Suprapubic skin (tissue), 4 donors: ENCODE measurements at regions not wholly inside any gene's neighbourhood (a gene's known extent, or its start where the extent isn't known, plus 50 kb on each side); places are given as distances from the start of the nearest gene placed in this dataset.

Experiments used
- DNase-seq, 2 donors: peaks; one replicate each; pipeline ENCODE4 v3.0.0-alpha.2; 2019; ENCODE audit warnings: low spot score in 2 of 2
- H3K27ac ChIP-seq: fragments of 200-600 bp; sonication (generic); one replicate; pipeline ENCODE4 v1.5.1; 2019
- H3K27me3 ChIP-seq: fragments of 200-600 bp; sonication (generic); one replicate; pipeline ENCODE4 v1.5.1; 2019
- H3K36me3 ChIP-seq: fragments of 200-600 bp; sonication (generic); one replicate; pipeline ENCODE4 v1.5.1; 2019
- H3K4me1 ChIP-seq: fragments of 200-600 bp; sonication (generic); one replicate; pipeline ENCODE4 v1.5.1; 2019
- H3K4me3 ChIP-seq: fragments of 200-600 bp; sonication (generic); one replicate; pipeline ENCODE4 v1.5.1; 2019; ENCODE audit warnings: mild to moderate bottlenecking
- H3K9me3 ChIP-seq: fragments of 200-600 bp; sonication (generic); one replicate; pipeline ENCODE4 v1.5.1; 2019
- EP300 ChIP-seq: sonication (generic); formaldehyde crosslinking; IDR thresholded peaks from one replicate; pipeline ENCODE4 v1.6.1; 2017; ENCODE audit warnings: antibody characterized with exemption
- POLR2A ChIP-seq, 2 donors: fragments of 450-650 bp; IDR thresholded peaks; one replicate each; pipeline ENCODE4 v1.6.1; 2017; ENCODE audit warnings: antibody characterized with exemption in 2 of 2, mild to moderate bottlenecking in 2 of 2, moderate library complexity in 2 of 2
- POLR2AphosphoS5 ChIP-seq, 3 donors: sonication (generic); formaldehyde crosslinking; IDR thresholded peaks; one replicate each; pipeline ENCODE4 v1.6.1; 2017; ENCODE audit warnings: antibody characterized with exemption in 3 of 3
- WGBS: methylation state at CpG from one replicate; pipeline ENCODE4 v1.1.5; 2018; 5-methylcytosine and 5-hydroxymethylcytosine counted together
- TF ChIP-seq, protein P1 (sequence below), 2 donors: fragments of 200-600 bp in 1 of 2; fragments of 450-650 bp in 1 of 2; sonication (generic) in 1 of 2; IDR thresholded peaks; one replicate each; pipeline ENCODE4 v1.5.1; 2016 to 2019; ENCODE audit warnings: antibody characterized with exemption in 2 of 2, mild to moderate bottlenecking in 1 of 2, moderate library complexity in 1 of 2

DNA sequence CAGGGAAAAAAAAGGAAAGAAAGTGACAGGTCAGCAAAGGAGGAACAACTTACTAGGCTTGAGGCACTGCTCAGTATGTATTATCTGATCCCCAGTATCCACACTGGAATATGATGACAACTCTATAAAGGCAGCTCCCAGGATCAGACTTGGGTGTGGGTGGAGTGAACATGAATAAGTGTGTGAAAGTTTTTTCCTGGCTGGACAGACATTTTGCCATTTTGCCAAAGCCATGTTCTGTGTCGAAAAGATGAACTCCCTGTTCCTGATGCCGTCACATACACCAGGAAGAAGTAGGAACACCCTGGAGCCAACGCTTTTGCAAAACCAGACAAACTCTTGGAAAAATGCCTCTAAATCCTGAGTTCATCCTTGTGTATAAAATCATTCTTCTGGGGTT is 143.2 kb upstream of the MEOX2 start:
- no peaks in the 10 kb centered on the region for H3K9me3 ChIP-seq
- 58% methylated on average over 3 of the region's 3 CpGs for WGBS
- H3K27ac ChIP-seq, result no peak overlapping the region
- H3K27me3 ChIP-seq, result no peaks in the 10 kb centered on the region
- no peaks in the 10 kb centered on the region for H3K36me3 ChIP-seq
- H3K4me1 ChIP-seq, result peaks cover 4% of the 10 kb centered on the region
- DNase-seq, result peak in 1 of 2 donors; percentile 72
- no peak overlapping the region for H3K4me3 ChIP-seq
- TF ChIP-seq EP300 (no peak), POLR2A (IDR thresholded peaks at IDR 0.05) (no peak), POLR2AphosphoS5 (IDR thresholded peaks at IDR 0.05) (no peak)
- TF ChIP-seq, protein P1, sequence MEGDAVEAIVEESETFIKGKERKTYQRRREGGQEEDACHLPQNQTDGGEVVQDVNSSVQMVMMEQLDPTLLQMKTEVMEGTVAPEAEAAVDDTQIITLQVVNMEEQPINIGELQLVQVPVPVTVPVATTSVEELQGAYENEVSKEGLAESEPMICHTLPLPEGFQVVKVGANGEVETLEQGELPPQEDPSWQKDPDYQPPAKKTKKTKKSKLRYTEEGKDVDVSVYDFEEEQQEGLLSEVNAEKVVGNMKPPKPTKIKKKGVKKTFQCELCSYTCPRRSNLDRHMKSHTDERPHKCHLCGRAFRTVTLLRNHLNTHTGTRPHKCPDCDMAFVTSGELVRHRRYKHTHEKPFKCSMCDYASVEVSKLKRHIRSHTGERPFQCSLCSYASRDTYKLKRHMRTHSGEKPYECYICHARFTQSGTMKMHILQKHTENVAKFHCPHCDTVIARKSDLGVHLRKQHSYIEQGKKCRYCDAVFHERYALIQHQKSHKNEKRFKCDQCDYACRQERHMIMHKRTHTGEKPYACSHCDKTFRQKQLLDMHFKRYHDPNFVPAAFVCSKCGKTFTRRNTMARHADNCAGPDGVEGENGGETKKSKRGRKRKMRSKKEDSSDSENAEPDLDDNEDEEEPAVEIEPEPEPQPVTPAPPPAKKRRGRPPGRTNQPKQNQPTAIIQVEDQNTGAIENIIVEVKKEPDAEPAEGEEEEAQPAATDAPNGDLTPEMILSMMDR (IDR thresholded peaks at IDR 0.05), result no peak

DNA sequence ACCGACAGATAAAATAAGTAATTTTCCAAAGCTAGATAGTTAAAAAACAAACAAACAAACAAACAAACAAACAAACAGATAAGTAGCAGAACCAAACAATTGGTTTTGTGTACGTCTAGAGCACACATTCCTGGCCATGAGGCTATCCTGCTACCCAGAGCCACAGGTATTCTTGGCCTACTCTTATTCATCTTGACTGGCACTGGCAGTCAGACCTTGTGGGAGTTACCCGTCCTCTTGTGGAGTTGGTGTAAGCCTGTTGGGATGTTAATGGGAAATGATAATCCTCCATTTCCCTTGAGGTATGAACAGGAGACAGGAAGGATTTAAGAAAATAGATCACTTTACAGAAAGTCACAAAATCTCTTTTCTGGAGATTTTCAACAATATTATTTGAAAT is 142.4 kb upstream of the MEOX2 start:
- TF ChIP-seq EP300 (no peak), POLR2A (IDR thresholded peaks at IDR 0.05) (no peak), POLR2AphosphoS5 (IDR thresholded peaks at IDR 0.05) (no peak)
- TF ChIP-seq, protein P1 (IDR thresholded peaks at IDR 0.05), result no peak
- H3K27ac ChIP-seq, result no peak overlapping the region
- WGBS, result 86% methylated on average over 3 of the region's 3 CpGs
- H3K36me3 ChIP-seq, result no peaks in the 10 kb centered on the region
- no peaks in the 10 kb centered on the region for H3K27me3 ChIP-seq
- no peak overlapping the region for H3K4me3 ChIP-seq
- no peaks in the 10 kb centered on the region for H3K9me3 ChIP-seq
- DNase-seq, result no peak
- H3K4me1 ChIP-seq, result peaks cover 4% of the 10 kb centered on the region

DNA sequence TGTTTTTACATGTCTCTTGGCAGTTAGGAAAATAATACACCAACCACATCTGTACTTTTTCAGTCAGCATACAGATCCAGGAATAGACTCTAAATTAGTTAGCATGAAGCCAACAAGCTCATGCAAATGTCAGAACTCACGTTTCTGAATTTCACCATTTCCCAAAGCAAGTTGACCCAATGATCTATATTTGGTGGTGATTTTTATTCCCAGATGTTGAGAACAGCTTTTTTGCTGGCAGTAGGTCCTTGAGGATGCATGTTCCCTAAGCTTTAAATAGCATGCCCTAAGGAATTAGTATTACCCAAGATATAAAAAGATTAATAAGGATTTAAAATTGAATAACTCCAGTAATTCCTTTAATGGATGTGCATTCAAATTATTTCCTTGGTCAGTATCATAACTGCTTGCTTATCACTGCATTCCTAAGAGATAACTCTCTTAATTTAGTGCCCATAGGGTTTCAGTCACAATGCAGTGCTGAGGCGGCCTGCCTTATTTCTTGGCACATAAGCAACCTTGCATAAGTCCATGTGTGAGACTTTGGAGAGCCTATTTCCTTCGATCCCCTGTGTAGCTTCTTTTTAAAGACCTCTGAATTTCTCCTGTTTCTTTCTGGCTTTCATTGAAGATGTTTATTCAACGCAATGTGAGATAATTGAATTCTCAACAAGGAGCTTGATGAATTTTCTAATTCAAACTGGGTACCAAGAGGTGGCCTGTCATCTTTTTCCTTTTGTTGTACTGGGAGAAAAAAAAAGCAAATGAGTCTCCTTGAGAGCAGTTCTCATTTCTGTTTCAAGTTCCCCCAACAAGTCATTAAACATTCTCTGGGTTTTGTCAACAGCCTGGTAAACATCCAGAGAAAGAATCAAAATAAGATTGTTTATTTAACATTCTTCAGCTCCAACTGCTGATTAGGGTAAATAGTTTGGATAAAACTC is 135.3 kb upstream of the MEOX2 start:
- Histone ChIP-seq H3K4me1 (no peaks in the 10 kb centered on the region), H3K9me3 (no peaks in the 10 kb centered on the region), H3K4me3 (no peak overlapping the region), H3K36me3 (no peaks in the 10 kb centered on the region), H3K27ac (no peak overlapping the region), H3K27me3 (no peaks in the 10 kb centered on the region)
- no peak for DNase-seq
- 50% methylated on average over 4 of the region's 4 CpGs for WGBS
- TF ChIP-seq, protein P1 (IDR thresholded peaks at IDR 0.05), result no peak
- no peak for TF ChIP-seq POLR2AphosphoS5 (IDR thresholded peaks at IDR 0.05)
- no peak for TF ChIP-seq POLR2A (IDR thresholded peaks at IDR 0.05)
- no peak for TF ChIP-seq EP300

DNA sequence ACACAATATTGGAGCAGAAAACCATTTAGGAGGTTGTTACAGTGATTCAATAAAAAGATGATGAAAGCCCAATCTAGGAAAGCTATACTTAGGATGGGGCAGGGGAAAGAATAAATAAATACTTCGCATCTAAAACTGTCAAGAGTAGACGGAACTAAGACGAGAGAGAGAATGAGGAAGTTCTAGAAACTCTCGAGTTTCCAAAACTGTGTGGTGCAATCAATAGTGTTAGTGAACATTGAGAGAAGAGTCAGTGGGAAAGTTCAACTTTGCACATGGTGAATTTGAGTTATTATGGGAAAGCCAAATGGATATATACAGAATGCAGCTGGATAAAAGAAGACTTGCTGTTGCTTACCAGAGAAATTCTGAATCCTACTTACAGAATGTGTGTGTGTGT is 133.8 kb upstream of the MEOX2 start:
- no peak overlapping the region for H3K4me3 ChIP-seq
- H3K36me3 ChIP-seq, result no peaks in the 10 kb centered on the region
- no peak overlapping the region for H3K27ac ChIP-seq
- TF ChIP-seq POLR2AphosphoS5 (IDR thresholded peaks at IDR 0.05), result no peak
- TF ChIP-seq, protein P1 (IDR thresholded peaks at IDR 0.05), result no peak
- no peaks in the 10 kb centered on the region for H3K4me1 ChIP-seq
- 70% methylated on average over 4 of the region's 4 CpGs for WGBS
- no peak for DNase-seq
- no peaks in the 10 kb centered on the region for H3K9me3 ChIP-seq
- no peaks in the 10 kb centered on the region for H3K27me3 ChIP-seq

DNA sequence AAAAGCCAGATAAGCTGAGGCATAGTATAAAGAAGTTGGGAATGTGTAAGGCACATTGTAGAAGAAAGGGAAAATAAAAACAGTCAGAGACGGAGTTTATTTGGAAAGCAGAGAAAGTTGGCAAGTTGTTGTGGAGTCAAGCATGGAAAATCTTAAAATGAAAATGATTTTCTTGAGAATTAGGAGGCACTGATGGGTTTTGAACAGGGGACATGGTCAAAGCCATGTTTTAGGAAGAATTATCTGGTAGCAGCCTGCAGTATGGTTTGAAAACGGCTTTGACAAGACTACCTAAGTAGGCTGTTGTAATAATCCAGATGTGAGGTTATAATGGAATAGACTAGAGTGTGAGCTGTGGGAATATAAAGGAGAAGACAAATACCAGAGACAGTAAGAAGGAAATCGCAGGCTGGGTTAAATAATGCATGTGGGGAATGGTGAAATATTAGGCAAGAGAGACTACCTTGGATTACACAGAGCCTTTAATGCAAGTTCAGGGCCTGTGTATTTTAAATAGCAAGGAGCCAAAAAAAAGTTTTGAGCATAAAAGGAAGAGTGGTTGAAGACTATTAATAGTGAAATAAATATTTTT is 130.4 kb upstream of the MEOX2 start:
- Histone ChIP-seq H3K4me1 (no peaks in the 10 kb centered on the region), H3K27ac (no peak overlapping the region), H3K4me3 (no peak overlapping the region), H3K36me3 (no peaks in the 10 kb centered on the region), H3K9me3 (no peaks in the 10 kb centered on the region), H3K27me3 (no peaks in the 10 kb centered on the region)
- DNase-seq, result no peak
- TF ChIP-seq POLR2A (IDR thresholded peaks at IDR 0.05), result no peak
- WGBS, result 75% methylated on average over 3 of the region's 3 CpGs
